ENCODE measurements at regions not wholly inside any gene's neighbourhood (a gene's known extent, or its start where the extent isn't known, plus 50 kb on each side); places are given as distances from the start of the nearest gene placed in this dataset.

- no peak overlapping the region for H3K27ac ChIP-seq
- TF ChIP-seq ZFX (IDR thresholded peaks at IDR 0.05; ENCODE audit: borderline replicate concordance) = no peak
These were observed 380.9 kb upstream of the PRMT6 start for GRCh38 chr1:106675558-106675957.

- no peak overlapping the region for H3K27ac ChIP-seq
- TF ChIP-seq ZFX (IDR thresholded peaks at IDR 0.05; ENCODE audit: borderline replicate concordance) (no peak), CTCF (IDR thresholded peaks at IDR 0.05) (no peak)
These were observed 380.5 kb upstream of the PRMT6 start for GRCh38 chr1:106676021-106676420.

- no peak overlapping the region for H3K27ac ChIP-seq
- TF ChIP-seq CTCF (IDR thresholded peaks at IDR 0.05) (no peak), ZFX (IDR thresholded peaks at IDR 0.05; ENCODE audit: borderline replicate concordance) (no peak)
These were observed 379.3 kb upstream of the PRMT6 start for GRCh38 chr1:106677181-106677580.

GRCh38 chr1:106677721-106678120 is 378.8 kb upstream of the PRMT6 start:
- TF ChIP-seq CTCF (IDR thresholded peaks at IDR 0.05) (no peak), ZFX (IDR thresholded peaks at IDR 0.05; ENCODE audit: borderline replicate concordance) (no peak)
- no peak overlapping the region for H3K27ac ChIP-seq

GRCh38 chr1:106678279-106679050 is 378.0 kb upstream of the PRMT6 start:
- H3K27ac ChIP-seq = no peak overlapping the region
- no peak for TF ChIP-seq CTCF (IDR thresholded peaks at IDR 0.05)
- no peak for TF ChIP-seq ZFX (IDR thresholded peaks at IDR 0.05; ENCODE audit: borderline replicate concordance)

- no peak for TF ChIP-seq ZFX (IDR thresholded peaks at IDR 0.05; ENCODE audit: borderline replicate concordance)
- no peak for TF ChIP-seq CTCF (IDR thresholded peaks at IDR 0.05)
- no peak overlapping the region for H3K27ac ChIP-seq
These were observed 376.3 kb upstream of the PRMT6 start for GRCh38 chr1:106680216-106680615.

GRCh38 chr1:106680776-106681344 is 375.6 kb upstream of the PRMT6 start:
- TF ChIP-seq CTCF (IDR thresholded peaks at IDR 0.05) (no peak), ZFX (IDR thresholded peaks at IDR 0.05; ENCODE audit: borderline replicate concordance) (no peak)
- H3K27ac ChIP-seq = no peak overlapping the region
